CD4-positive, CD25-positive, alpha-beta regulatory T cell (primary cell): ENCODE measurements at regions not wholly inside any gene's neighbourhood (a gene's known extent, or its start where the extent isn't known, plus 50 kb on each side); places are given as distances from the start of the nearest gene placed in this dataset.

ENCODE experiments used
- ATAC-seq, 2 donors: fragments of 150-1000 bp; cut with Tn5 transposase; one replicate each; pipeline ENCODE4 v1.10.0; 2021; ENCODE audit warnings: low read depth in 2 of 2, moderate number of reproducible peaks in 2 of 2, moderate library complexity in 1 of 2
- DNase-seq, 3 donors: peaks; one replicate each; pipeline versions ENCODE4 v3.0.0 to v3.0.0-alpha.2; 2012 to 2022; ENCODE audit warnings: mixed read lengths in 1 of 3
- H3K27ac ChIP-seq: one replicate; pipeline ENCODE4 v1.7.0; 2013; ENCODE audit warnings: mild to moderate bottlenecking, low read length; ENCODE audit not compliant: insufficient read depth, poor library complexity, severe bottlenecking
- H3K27me3 ChIP-seq: one replicate; pipeline ENCODE4 v1.7.0; 2013; ENCODE audit warnings: low read length; ENCODE audit not compliant: control insufficient read depth, insufficient read depth
- H3K36me3 ChIP-seq: one replicate; pipeline ENCODE4 v1.7.0; 2013; ENCODE audit warnings: mild to moderate bottlenecking, low read length, moderate library complexity; ENCODE audit not compliant: control insufficient read depth, insufficient read depth
- H3K4me1 ChIP-seq: 2 replicates; pipeline ENCODE4 v1.7.0; 2013; ENCODE audit warnings: mild to moderate bottlenecking, low read length; ENCODE audit not compliant: insufficient read depth, control insufficient read depth, poor library complexity, severe bottlenecking
- H3K4me3 ChIP-seq: one replicate; pipeline ENCODE4 v1.7.0; 2013; ENCODE audit warnings: low read depth, mild to moderate bottlenecking, low read length, moderate library complexity
- H3K9me3 ChIP-seq, 2 experiments: 1 replicate in 1 of 2; 2 replicates in 1 of 2; pipeline ENCODE4 v1.7.0; 2013; ENCODE audit warnings: low read length in 2 of 2, mild to moderate bottlenecking in 1 of 2, moderate library complexity in 1 of 2; ENCODE audit not compliant: control insufficient read depth in 2 of 2
- H3K27ac Mint-ChIP-seq, 3 donors: one replicate each; pipeline ENCODE4 v1.8.0; 2020 to 2022; ENCODE audit warnings: mild to moderate bottlenecking in 3 of 3, mixed read lengths in 3 of 3, moderate library complexity in 2 of 3
- H3K27me3 Mint-ChIP-seq: one replicate; pipeline ENCODE4 v1.8.0; 2022; ENCODE audit warnings: mild to moderate bottlenecking, mixed read lengths
- H3K36me3 Mint-ChIP-seq: one replicate; pipeline ENCODE4 v1.8.0; 2020; ENCODE audit warnings: mixed read lengths
- H3K4me1 Mint-ChIP-seq, 4 donors: one replicate each; pipeline ENCODE4 v1.8.0; 2020 to 2022; ENCODE audit warnings: mixed read lengths in 4 of 4, mild to moderate bottlenecking in 1 of 4
- H3K4me3 Mint-ChIP-seq, 4 donors: one replicate each; pipeline ENCODE4 v1.8.0; 2020 to 2022; ENCODE audit warnings: mild to moderate bottlenecking in 4 of 4, mixed read lengths in 4 of 4, moderate library complexity in 3 of 4
- H3K9me3 Mint-ChIP-seq, 7 donors: one replicate each; pipeline ENCODE4 v1.8.0; 2020 to 2022; ENCODE audit warnings: mixed read lengths in 7 of 7, mild to moderate bottlenecking in 3 of 7, moderate library complexity in 2 of 7

- H3K27me3 ChIP-seq = peaks cover 25% of the 10 kb centered on the region
- H3K27ac ChIP-seq = no peak overlapping the region
- H3K27ac Mint-ChIP-seq = no peak overlapping the region
- ATAC-seq = no peak
- H3K4me3 Mint-ChIP-seq = peak overlapping the region; percentile 8 to 65 (median 49)
- H3K4me3 ChIP-seq = no peak overlapping the region
- peaks cover 3% of the 10 kb centered on the region for H3K36me3 Mint-ChIP-seq
- no peak for DNase-seq
- peaks cover 35% of the 10 kb centered on the region for H3K4me1 ChIP-seq
- H3K36me3 ChIP-seq = no peaks in the 10 kb centered on the region
- peaks cover 73% of the 10 kb centered on the region for H3K27me3 Mint-ChIP-seq
- peaks cover 0 to 35% (median 15%) of the 10 kb centered on the region in 4 donors for H3K4me1 Mint-ChIP-seq
- H3K9me3 Mint-ChIP-seq = peaks cover 0 to 3% (median 2%) of the 10 kb centered on the region in 7 donors
- no peaks in the 10 kb centered on the region for H3K9me3 ChIP-seq
Observed at GRCh38 chr19:30228835-30229524, 143.2 kb upstream of the ZNF536 start.

GRCh38 chr19:30229525-30230174, 142.5 kb upstream of the ZNF536 start:
- peak overlapping the region in 1 of 4 donors; percentile 78 for H3K4me3 Mint-ChIP-seq
- Histone ChIP-seq H3K27me3 (peaks cover 26% of the 10 kb centered on the region), H3K4me1 (peaks cover 35% of the 10 kb centered on the region), H3K27ac (no peak overlapping the region), H3K4me3 (no peak overlapping the region), H3K9me3 (no peaks in the 10 kb centered on the region), H3K36me3 (no peaks in the 10 kb centered on the region)
- peaks cover 0 to 28% (median 13%) of the 10 kb centered on the region in 4 donors for H3K4me1 Mint-ChIP-seq
- peaks cover 0 to 4% (median 2%) of the 10 kb centered on the region in 7 donors for H3K9me3 Mint-ChIP-seq
- peaks cover 3% of the 10 kb centered on the region for H3K36me3 Mint-ChIP-seq
- no peak overlapping the region for H3K27ac Mint-ChIP-seq
- peaks cover 67% of the 10 kb centered on the region for H3K27me3 Mint-ChIP-seq
- ATAC-seq (no peak), DNase-seq (no peak)

GRCh38 chr19:30231408-30232318, 140.5 kb upstream of the ZNF536 start:
- Mint-ChIP-seq H3K27ac (no peak overlapping the region), H3K27me3 (peaks cover 63% of the 10 kb centered on the region), H3K36me3 (no peaks in the 10 kb centered on the region), H3K4me1 (peaks cover 0 to 15% (median 5%) of the 10 kb centered on the region in 4 donors), H3K9me3 (peaks cover 0 to 6% (median 0%) of the 10 kb centered on the region in 7 donors), H3K4me3 (peak overlapping the region in 1 of 4 donors; percentile 52)
- DNase-seq (no peak), ATAC-seq (no peak)
- Histone ChIP-seq H3K4me1 (peaks cover 20% of the 10 kb centered on the region), H3K27ac (no peak overlapping the region), H3K9me3 (no peaks in the 10 kb centered on the region), H3K36me3 (no peaks in the 10 kb centered on the region), H3K4me3 (no peak overlapping the region), H3K27me3 (peaks cover 28% of the 10 kb centered on the region)

GRCh38 chr19:30233375-30233774, 138.8 kb upstream of the ZNF536 start:
- H3K36me3 Mint-ChIP-seq = no peaks in the 10 kb centered on the region
- Histone ChIP-seq H3K27ac (no peak overlapping the region), H3K36me3 (no peaks in the 10 kb centered on the region), H3K4me3 (no peak overlapping the region), H3K27me3 (peaks cover 31% of the 10 kb centered on the region), H3K4me1 (peaks cover 5% of the 10 kb centered on the region), H3K9me3 (no peaks in the 10 kb centered on the region)
- no peak for DNase-seq
- no peak overlapping the region for H3K27ac Mint-ChIP-seq
- H3K9me3 Mint-ChIP-seq = peaks cover 0 to 6% (median 0%) of the 10 kb centered on the region in 7 donors
- H3K27me3 Mint-ChIP-seq = peaks cover 65% of the 10 kb centered on the region
- H3K4me3 Mint-ChIP-seq = no peak overlapping the region
- peaks cover 0 to 4% (median 0%) of the 10 kb centered on the region in 4 donors for H3K4me1 Mint-ChIP-seq
- ATAC-seq = no peak

GRCh38 chr19:30235946-30236345, 136.2 kb upstream of the ZNF536 start:
- Mint-ChIP-seq H3K36me3 (no peaks in the 10 kb centered on the region), H3K27me3 (peaks cover 43% of the 10 kb centered on the region), H3K4me1 (no peaks in the 10 kb centered on the region), H3K4me3 (no peak overlapping the region), H3K27ac (no peak overlapping the region), H3K9me3 (peaks cover 0 to 6% (median 0%) of the 10 kb centered on the region in 7 donors)
- Histone ChIP-seq H3K27ac (no peak overlapping the region), H3K27me3 (peaks cover 26% of the 10 kb centered on the region), H3K4me1 (no peaks in the 10 kb centered on the region), H3K4me3 (no peak overlapping the region), H3K36me3 (no peaks in the 10 kb centered on the region), H3K9me3 (no peaks in the 10 kb centered on the region)
- ATAC-seq = no peak
- no peak for DNase-seq

- ATAC-seq = no peak
- Mint-ChIP-seq H3K36me3 (no peaks in the 10 kb centered on the region), H3K4me1 (no peaks in the 10 kb centered on the region), H3K27ac (no peak overlapping the region), H3K9me3 (peaks cover 0 to 4% (median 0%) of the 10 kb centered on the region in 7 donors), H3K27me3 (peaks cover 37% of the 10 kb centered on the region), H3K4me3 (no peak overlapping the region)
- peaks cover 21% of the 10 kb centered on the region for H3K27me3 ChIP-seq
- no peak for DNase-seq
- no peaks in the 10 kb centered on the region for H3K9me3 ChIP-seq
- H3K4me3 ChIP-seq = no peak overlapping the region
- no peaks in the 10 kb centered on the region for H3K4me1 ChIP-seq
- no peak overlapping the region for H3K27ac ChIP-seq
- H3K36me3 ChIP-seq = no peaks in the 10 kb centered on the region
Observed at GRCh38 chr19:30236587-30236986, 135.6 kb upstream of the ZNF536 start.

GRCh38 chr19:30237140-30237539, 135.0 kb upstream of the ZNF536 start:
- no peak for DNase-seq
- Mint-ChIP-seq H3K36me3 (no peaks in the 10 kb centered on the region), H3K27me3 (peaks cover 31% of the 10 kb centered on the region), H3K9me3 (peaks cover 0 to 2% (median 0%) of the 10 kb centered on the region in 7 donors), H3K4me3 (no peak overlapping the region), H3K27ac (no peak overlapping the region), H3K4me1 (no peaks in the 10 kb centered on the region)
- Histone ChIP-seq H3K27me3 (peaks cover 19% of the 10 kb centered on the region), H3K9me3 (no peaks in the 10 kb centered on the region), H3K4me1 (no peaks in the 10 kb centered on the region), H3K36me3 (no peaks in the 10 kb centered on the region), H3K27ac (no peak overlapping the region), H3K4me3 (no peak overlapping the region)
- ATAC-seq = no peak
